ENCODE measurements at regions not wholly inside any gene's neighbourhood (a gene's known extent, or its start where the extent isn't known, plus 50 kb on each side); places are given as distances from the start of the nearest gene placed in this dataset.

GRCh38 chr12:116674643-116675183, 63.2 kb downstream of the SPRING1 start:
- Histone ChIP-seq H3K27ac (no peak overlapping the region), H3K27me3 (ENCODE audit: insufficient read depth in 3 of 3, low read length in 2 of 3) (peaks cover 0 to 4% (median 0%) of the 10 kb centered on the region in 3 donors), H3K4me1 (peaks cover 15% of the 10 kb centered on the region), H3K9me3 (peaks cover 4% of the 10 kb centered on the region), H3K36me3 (ENCODE audit: insufficient read depth in 1 of 2, low read depth in 1 of 2) (no peaks in the 10 kb centered on the region), H3K4me3 (no peak overlapping the region)
- ATAC-seq (no peak), DNase-seq (no peak)
- intact Hi-C loops (cut with DNase I): no loop called here
- 75 to 79% (median 79%) methylated on average over 5 of the region's 5 CpGs for WGBS, 3 donors
- TF ChIP-seq, protein P1, sequence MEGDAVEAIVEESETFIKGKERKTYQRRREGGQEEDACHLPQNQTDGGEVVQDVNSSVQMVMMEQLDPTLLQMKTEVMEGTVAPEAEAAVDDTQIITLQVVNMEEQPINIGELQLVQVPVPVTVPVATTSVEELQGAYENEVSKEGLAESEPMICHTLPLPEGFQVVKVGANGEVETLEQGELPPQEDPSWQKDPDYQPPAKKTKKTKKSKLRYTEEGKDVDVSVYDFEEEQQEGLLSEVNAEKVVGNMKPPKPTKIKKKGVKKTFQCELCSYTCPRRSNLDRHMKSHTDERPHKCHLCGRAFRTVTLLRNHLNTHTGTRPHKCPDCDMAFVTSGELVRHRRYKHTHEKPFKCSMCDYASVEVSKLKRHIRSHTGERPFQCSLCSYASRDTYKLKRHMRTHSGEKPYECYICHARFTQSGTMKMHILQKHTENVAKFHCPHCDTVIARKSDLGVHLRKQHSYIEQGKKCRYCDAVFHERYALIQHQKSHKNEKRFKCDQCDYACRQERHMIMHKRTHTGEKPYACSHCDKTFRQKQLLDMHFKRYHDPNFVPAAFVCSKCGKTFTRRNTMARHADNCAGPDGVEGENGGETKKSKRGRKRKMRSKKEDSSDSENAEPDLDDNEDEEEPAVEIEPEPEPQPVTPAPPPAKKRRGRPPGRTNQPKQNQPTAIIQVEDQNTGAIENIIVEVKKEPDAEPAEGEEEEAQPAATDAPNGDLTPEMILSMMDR (IDR thresholded peaks at IDR 0.05): no peak

DNA sequence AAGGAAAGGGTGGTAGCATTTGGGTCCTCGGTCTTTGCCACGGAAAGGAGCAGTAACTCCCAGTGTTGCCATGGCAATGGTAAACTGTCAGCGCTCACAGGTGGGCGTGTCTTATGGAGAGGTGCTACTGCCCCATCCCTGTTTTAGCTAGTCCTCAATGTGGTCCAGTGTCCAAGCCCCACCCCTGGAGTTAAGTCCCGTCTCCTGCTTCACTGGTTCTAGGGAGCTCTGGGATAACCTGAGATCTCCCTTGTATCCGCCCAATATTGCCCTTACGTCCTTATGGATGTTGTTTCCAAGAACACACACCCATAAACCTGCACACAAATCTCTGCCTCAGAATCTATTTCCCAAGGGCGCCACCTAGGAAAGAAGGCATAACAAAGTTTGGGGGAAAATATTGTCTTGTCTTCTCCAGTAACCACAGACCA, 64.2 kb downstream of the SPRING1 start:
- no peak for ATAC-seq
- 67 to 79% (median 78%) methylated on average over 8 of the region's 8 CpGs for WGBS, 3 donors
- DNase-seq: no peak
- intact Hi-C loops (cut with DNase I): no loop called here
- H3K36me3 ChIP-seq (ENCODE audit: insufficient read depth in 1 of 2, low read depth in 1 of 2): no peaks in the 10 kb centered on the region
- TF ChIP-seq, protein P1 (IDR thresholded peaks at IDR 0.05): no peak
- H3K27me3 ChIP-seq (ENCODE audit: insufficient read depth in 3 of 3, low read length in 2 of 3): peaks cover 0 to 4% (median 0%) of the 10 kb centered on the region in 3 donors
- H3K4me3 ChIP-seq: no peak overlapping the region
- H3K4me1 ChIP-seq: peaks cover 15% of the 10 kb centered on the region
- H3K9me3 ChIP-seq: peaks cover 4% of the 10 kb centered on the region
- no peak overlapping the region for H3K27ac ChIP-seq

DNA sequence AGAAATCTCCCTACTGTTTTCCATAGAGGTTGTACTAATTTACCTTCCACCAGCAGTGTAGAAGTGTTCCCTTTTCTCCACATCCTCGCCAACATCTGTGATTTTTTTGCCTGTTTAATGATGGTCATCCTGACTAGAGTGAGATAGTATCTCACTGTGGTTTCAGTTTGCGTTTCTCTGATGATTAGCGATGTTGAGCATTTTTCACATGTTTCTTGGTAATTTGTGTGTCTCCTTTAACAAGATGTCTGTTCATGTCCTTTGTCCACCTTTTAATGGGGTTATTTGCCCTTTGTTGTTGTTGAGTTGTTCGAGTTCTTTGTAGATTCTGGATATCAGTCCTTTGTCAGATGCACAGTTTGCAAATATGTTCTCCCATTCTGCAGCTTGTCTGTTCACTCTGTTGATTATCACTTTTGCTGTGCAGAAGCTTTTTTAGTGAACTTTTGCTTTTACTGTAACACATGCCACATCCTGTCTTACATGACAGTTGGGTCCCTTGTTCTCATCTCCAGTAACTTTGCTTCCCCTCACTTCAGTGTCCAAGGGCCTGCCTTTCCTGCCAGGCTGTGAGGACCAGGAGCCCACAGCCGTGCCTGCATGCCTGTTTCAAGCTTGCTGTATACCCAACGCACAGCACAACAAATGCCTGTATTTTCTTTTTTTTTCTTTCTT, 64.9 kb downstream of the SPRING1 start:
- H3K4me1 ChIP-seq: peaks cover 15% of the 10 kb centered on the region
- no peak for ATAC-seq
- no peaks in the 10 kb centered on the region for H3K36me3 ChIP-seq (ENCODE audit: insufficient read depth in 1 of 2, low read depth in 1 of 2)
- no peak overlapping the region for H3K27ac ChIP-seq
- no peak overlapping the region for H3K4me3 ChIP-seq
- H3K9me3 ChIP-seq: peaks cover 4% of the 10 kb centered on the region
- DNase-seq: no peak
- 47 to 57% (median 55%) methylated on average over 6 of the region's 6 CpGs for WGBS, 3 donors
- TF ChIP-seq, protein P1 (IDR thresholded peaks at IDR 0.05): no peak
- H3K27me3 ChIP-seq (ENCODE audit: insufficient read depth in 3 of 3, low read length in 2 of 3): peaks cover 0 to 4% (median 0%) of the 10 kb centered on the region in 3 donors
- intact Hi-C loops (cut with DNase I): no loop called here

DNA sequence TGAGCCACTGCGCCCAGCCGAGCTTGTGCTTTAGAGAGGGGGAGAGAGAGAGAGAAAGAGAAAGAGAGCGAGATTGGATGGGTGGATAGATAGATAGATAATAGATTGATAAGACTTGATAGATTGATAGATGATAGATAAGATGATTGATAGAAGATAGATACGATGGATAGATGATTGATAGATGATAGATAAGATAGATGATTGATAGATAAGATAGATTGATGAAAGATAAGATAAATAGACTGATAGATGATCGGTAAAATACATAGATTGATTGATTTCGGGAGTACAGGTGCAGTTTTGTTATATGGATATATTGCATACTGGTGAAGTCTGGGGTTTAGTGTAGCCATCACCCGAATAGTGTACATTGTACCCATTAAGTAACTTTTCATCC, 65.9 kb downstream of the SPRING1 start:
- H3K36me3 ChIP-seq (ENCODE audit: insufficient read depth in 1 of 2, low read depth in 1 of 2): no peaks in the 10 kb centered on the region
- no peak overlapping the region for H3K27ac ChIP-seq
- peaks cover 9% of the 10 kb centered on the region for H3K4me1 ChIP-seq
- H3K4me3 ChIP-seq: no peak overlapping the region
- ATAC-seq: no peak
- 84 to 88% (median 88%) methylated on average over 7 of the region's 7 CpGs for WGBS, 3 donors
- intact Hi-C loops (cut with DNase I): no loop called here
- DNase-seq: no peak
- TF ChIP-seq, protein P1 (IDR thresholded peaks at IDR 0.05): no peak
- peaks cover 0 to 4% (median 0%) of the 10 kb centered on the region in 3 donors for H3K27me3 ChIP-seq (ENCODE audit: insufficient read depth in 3 of 3, low read length in 2 of 3)
- H3K9me3 ChIP-seq: peaks cover 4% of the 10 kb centered on the region

All from psoas muscle (tissue), 7 donors.